SK-N-SH (cell line): ENCODE measurements at regions not wholly inside any gene's neighbourhood (a gene's known extent, or its start where the extent isn't known, plus 50 kb on each side); places are given as distances from the start of the nearest gene placed in this dataset.

Experiments
- CTCF ChIA-PET: fragments of 300-600, 350-600 bp; formaldehyde crosslinking; extraction: SDS; loops from one replicate; lab custom pipeline; 2021; lab: Yijun Ruan, JAX
- POLR2A ChIA-PET: fragments of 350-600 bp; sonication (Branson Sonifier 250); formaldehyde crosslinking; extraction: SDS; loops from one replicate; lab custom pipeline; 2020; ENCODE audit warnings: antibody characterized with exemption, inconsistent platforms; lab: Yijun Ruan, JAX
- DNase-seq: peaks from one replicate; pipeline ENCODE4 v3.0.0; 2012
- H2AFZ ChIP-seq: fragments of 200-600 bp; sonication (generic); 2 replicates; pipeline ENCODE4 v1.8.1; 2016; ENCODE audit warnings: antibody characterized with exemption, mild to moderate bottlenecking, low read depth
- H3F3A ChIP-seq: fragments of 200-600 bp; sonication (generic); replicated peaks from 2 replicates; pipeline ENCODE3; 2016; ENCODE audit warnings: antibody characterized with exemption, mild to moderate bottlenecking; ENCODE audit not compliant: insufficient read depth
- H3K27ac ChIP-seq, 2 experiments: fragments of 200-500 bp in 1 of 2; fragments of 200-600 bp in 1 of 2; sonication (Bioruptor generic) in 1 of 2; sonication (generic), shearing (Covaris generic) in 1 of 2; 2 replicates each; pipeline versions ENCODE4 v1.5.1 to v1.6.1; 2014 to 2016; ENCODE audit warnings: low read depth in 2 of 2, inconsistent platforms in 1 of 2, low read length in 1 of 2, mild to moderate bottlenecking in 1 of 2, mixed read lengths in 1 of 2
- H3K27me3 ChIP-seq: fragments of 200-600 bp; sonication (generic), shearing (Covaris generic); 2 replicates; pipeline ENCODE4 v1.6.1; 2016; ENCODE audit warnings: mixed run types; ENCODE audit not compliant: insufficient read depth
- H3K36me3 ChIP-seq, 2 experiments: fragments of 200-500 bp in 1 of 2; fragments of 200-600 bp in 1 of 2; sonication (Bioruptor generic) in 1 of 2; sonication (generic) in 1 of 2; replicated peaks in 1 of 2; 2 replicates each; pipeline versions ENCODE3 to v1.5.1; 2014 to 2016; ENCODE audit warnings: low read length in 1 of 2, mild to moderate bottlenecking in 1 of 2; ENCODE audit not compliant: insufficient read depth in 2 of 2, control insufficient read depth in 1 of 2
- H3K4me1 ChIP-seq, 2 experiments: fragments of 200-500 bp in 1 of 2; fragments of 200-600 bp in 1 of 2; sonication (Bioruptor generic) in 1 of 2; sonication (generic), shearing (Covaris generic) in 1 of 2; 2 replicates each; pipeline versions ENCODE4 v1.5.1 to v1.6.1; 2014 to 2016; ENCODE audit warnings: low read depth in 1 of 2, low read length in 1 of 2, mixed run types in 1 of 2; ENCODE audit not compliant: insufficient read depth in 2 of 2, control insufficient read depth in 1 of 2
- H3K4me2 ChIP-seq: fragments of 200-600 bp; sonication (generic), shearing (Covaris generic); 2 replicates; pipeline ENCODE4 v1.6.1; 2017; ENCODE audit warnings: mixed run types
- H3K4me3 ChIP-seq, 2 experiments: fragments of 200-500 bp in 1 of 2; fragments of 200-600 bp in 1 of 2; sonication (Bioruptor generic) in 1 of 2; sonication (generic), shearing (Covaris generic) in 1 of 2; 2 replicates each; pipeline versions ENCODE4 v1.5.1 to v1.8.1; 2014 to 2016; ENCODE audit warnings: low read depth in 2 of 2, inconsistent platforms in 1 of 2, low read length in 1 of 2, mild to moderate bottlenecking in 1 of 2, mixed read lengths in 1 of 2, moderate library complexity in 1 of 2
- H3K79me2 ChIP-seq: fragments of 200-600 bp; sonication (generic); 2 replicates; pipeline ENCODE4 v1.8.1; 2017; ENCODE audit warnings: mild to moderate bottlenecking; ENCODE audit not compliant: insufficient read depth
- H3K9ac ChIP-seq: fragments of 200-600 bp; sonication (generic); 2 replicates; pipeline ENCODE4 v1.6.1; 2017; ENCODE audit warnings: mixed run types
- H3K9me2 ChIP-seq: fragments of 200-600 bp; sonication (generic); 2 replicates; pipeline ENCODE4 v1.6.1; 2017; ENCODE audit warnings: mixed run types
- H3K9me3 ChIP-seq: fragments of 200-600 bp; sonication (generic); 2 replicates; pipeline ENCODE4 v1.6.1; 2017; ENCODE audit warnings: mixed run types, mild to moderate bottlenecking, moderate library complexity
- H4K20me1 ChIP-seq: fragments of 200-600 bp; sonication (generic); 2 replicates; pipeline ENCODE4 v1.6.1; 2017; ENCODE audit warnings: mild to moderate bottlenecking, mixed run types; ENCODE audit not compliant: insufficient read depth
- CHD2 ChIP-seq: fragments of 150-350 bp; IDR thresholded peaks from 2 replicates; pipeline ENCODE4 v1.6.1; 2018; ENCODE audit warnings: low read length; ENCODE audit not compliant: partially characterized antibody
- EZH2phosphoT487 ChIP-seq: fragments of 200-600 bp; sonication (generic); IDR thresholded peaks from 2 replicates; pipeline ENCODE4 v1.6.1; 2017; ENCODE audit warnings: low read depth, mixed run types, mild to moderate bottlenecking, antibody characterized with exemption, moderate library complexity, borderline replicate concordance
- FOSL2 ChIP-seq: IDR thresholded peaks from 2 replicates; pipeline ENCODE4 v1.4.0; 2012; ENCODE audit warnings: low read depth, mild to moderate bottlenecking, moderate library complexity, borderline replicate concordance
- FOXM1 ChIP-seq: IDR thresholded peaks from 2 replicates; pipeline ENCODE4 v1.4.0; 2012; ENCODE audit warnings: low read depth, mild to moderate bottlenecking
- GATA2 ChIP-seq: sonication (generic); formaldehyde crosslinking; IDR thresholded peaks from 2 replicates; pipeline ENCODE4 v1.5.0; 2020; ENCODE audit warnings: mild to moderate bottlenecking, missing genetic modification reagents
- MEF2A ChIP-seq: IDR thresholded peaks from 2 replicates; pipeline ENCODE4 v1.4.0; 2012; ENCODE audit warnings: low read depth, borderline replicate concordance
- NRF1 ChIP-seq: IDR thresholded peaks from 2 replicates; pipeline ENCODE4 v1.6.1; 2012; ENCODE audit warnings: low read depth, mild to moderate bottlenecking, low read length
- POLR2AphosphoS5 ChIP-seq: IDR thresholded peaks from 2 replicates; pipeline ENCODE4 v1.6.1; 2012; ENCODE audit warnings: low read depth, low read length
- RCOR1 ChIP-seq: fragments of 150-350 bp; IDR thresholded peaks from 2 replicates; pipeline ENCODE4 v1.6.1; 2017; ENCODE audit warnings: antibody characterized with exemption, low read length
- RFX5 ChIP-seq: IDR thresholded peaks from 2 replicates; pipeline ENCODE4 v1.6.1; 2012; ENCODE audit warnings: mild to moderate bottlenecking, improper control_type of control experiment, low read length
- RXRA ChIP-seq: IDR thresholded peaks from 2 replicates; pipeline ENCODE4 v1.4.0; 2012; ENCODE audit warnings: low read depth, mild to moderate bottlenecking, borderline replicate concordance
- SMC3 ChIP-seq: IDR thresholded peaks from 2 replicates; pipeline ENCODE4 v1.6.1; 2012; ENCODE audit warnings: low read depth, low read length, improper control_type of control experiment
- TAF1 ChIP-seq: IDR thresholded peaks from 2 replicates; pipeline ENCODE4 v1.6.1; 2012; ENCODE audit warnings: low read depth, mild to moderate bottlenecking, low read length, moderate library complexity, borderline replicate concordance
- TEAD4 ChIP-seq: IDR thresholded peaks from 2 replicates; pipeline ENCODE4 v1.4.0; 2012; ENCODE audit warnings: mild to moderate bottlenecking, borderline replicate concordance; ENCODE audit not compliant: insufficient read depth
- WGBS: methylation state at CpG from one replicate; pipeline ENCODE4 v1.1.6; 2017; ENCODE audit warnings: low lambda C conversion rate; 5-methylcytosine and 5-hydroxymethylcytosine counted together
- TF ChIP-seq, protein P1 (sequence below): fragments of 150-350 bp; IDR thresholded peaks from 2 replicates; pipeline ENCODE4 v1.6.1; 2016; ENCODE audit warnings: mild to moderate bottlenecking, low read depth, low read length
- TF ChIP-seq, protein P2 (sequence below): fragments of 150-350 bp; IDR thresholded peaks from 2 replicates; pipeline ENCODE4 v1.6.1; 2017; ENCODE audit warnings: antibody characterized with exemption, low read length, low read depth, borderline replicate concordance
- TF ChIP-seq, protein P3 (sequence below): IDR thresholded peaks from 2 replicates; pipeline ENCODE4; 2012
- TF ChIP-seq, protein P4 (sequence below): IDR thresholded peaks from 2 replicates; pipeline ENCODE4 v1.4.0; 2012; ENCODE audit warnings: low read depth
- TF ChIP-seq, protein P5 (sequence below): fragments of 200-600 bp; sonication (generic); IDR thresholded peaks from 2 replicates; pipeline ENCODE4 v1.6.1; 2017; ENCODE audit warnings: antibody characterized with exemption, mild to moderate bottlenecking, moderate library complexity

DNA sequence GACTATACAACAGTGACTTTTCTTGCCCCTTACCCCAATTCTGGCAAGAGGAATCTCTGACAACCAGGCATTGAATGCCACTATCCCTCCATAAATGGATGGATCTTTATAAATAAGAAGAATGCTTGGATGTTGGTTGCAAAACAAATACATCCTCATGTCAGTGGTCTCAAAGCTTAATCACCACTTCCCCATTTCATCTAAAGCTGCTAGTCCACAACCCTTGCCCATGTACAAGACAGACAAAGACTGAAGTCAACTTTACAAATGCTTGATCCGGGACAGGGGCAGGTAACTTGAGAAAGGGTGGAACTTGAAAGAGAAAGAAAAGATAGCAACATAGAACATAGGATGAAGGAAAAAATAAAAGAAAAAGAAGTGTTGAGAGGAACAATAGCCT is 540.5 kb upstream of the NOX3 start (continued):
- TF ChIP-seq POLR2AphosphoS5, result no peak
- no peak for TF ChIP-seq MEF2A
- no peak for TF ChIP-seq GATA2
- no peak for TF ChIP-seq TAF1
- TF ChIP-seq CHD2, result no peak

DNA sequence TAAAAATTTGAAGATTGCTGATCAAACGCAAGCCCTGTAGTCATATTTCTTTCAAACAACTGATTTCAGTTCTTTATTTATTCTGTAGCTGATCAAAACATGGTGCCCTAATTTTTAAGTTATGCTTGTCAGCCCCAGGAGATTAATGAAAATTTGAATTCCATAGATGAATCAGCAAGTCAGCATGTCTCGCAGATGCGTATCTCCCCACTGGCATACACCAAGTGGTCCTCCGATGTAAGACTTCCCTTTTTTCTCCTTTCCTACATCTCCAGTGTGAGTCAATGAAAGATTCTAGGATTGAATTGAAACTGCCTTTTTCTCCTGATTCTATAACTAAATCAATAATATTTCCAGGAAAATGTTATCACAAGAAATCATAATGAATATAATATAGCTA is 539.6 kb upstream of the NOX3 start:
- H3K36me3 ChIP-seq, result no peaks in the 10 kb centered on the region
- WGBS, result 94% methylated on average over 4 of the region's 4 CpGs
- TF ChIP-seq TEAD4 (no peak), SMC3 (no peak), RFX5 (no peak), MEF2A (no peak), FOXM1 (no peak), RXRA (no peak), RCOR1 (no peak), FOSL2 (no peak), NRF1 (no peak), TAF1 (no peak), EZH2phosphoT487 (no peak)
- TF ChIP-seq, protein P1, sequence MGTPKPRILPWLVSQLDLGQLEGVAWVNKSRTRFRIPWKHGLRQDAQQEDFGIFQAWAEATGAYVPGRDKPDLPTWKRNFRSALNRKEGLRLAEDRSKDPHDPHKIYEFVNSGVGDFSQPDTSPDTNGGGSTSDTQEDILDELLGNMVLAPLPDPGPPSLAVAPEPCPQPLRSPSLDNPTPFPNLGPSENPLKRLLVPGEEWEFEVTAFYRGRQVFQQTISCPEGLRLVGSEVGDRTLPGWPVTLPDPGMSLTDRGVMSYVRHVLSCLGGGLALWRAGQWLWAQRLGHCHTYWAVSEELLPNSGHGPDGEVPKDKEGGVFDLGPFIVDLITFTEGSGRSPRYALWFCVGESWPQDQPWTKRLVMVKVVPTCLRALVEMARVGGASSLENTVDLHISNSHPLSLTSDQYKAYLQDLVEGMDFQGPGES, result no peak
- TF ChIP-seq, protein P2, sequence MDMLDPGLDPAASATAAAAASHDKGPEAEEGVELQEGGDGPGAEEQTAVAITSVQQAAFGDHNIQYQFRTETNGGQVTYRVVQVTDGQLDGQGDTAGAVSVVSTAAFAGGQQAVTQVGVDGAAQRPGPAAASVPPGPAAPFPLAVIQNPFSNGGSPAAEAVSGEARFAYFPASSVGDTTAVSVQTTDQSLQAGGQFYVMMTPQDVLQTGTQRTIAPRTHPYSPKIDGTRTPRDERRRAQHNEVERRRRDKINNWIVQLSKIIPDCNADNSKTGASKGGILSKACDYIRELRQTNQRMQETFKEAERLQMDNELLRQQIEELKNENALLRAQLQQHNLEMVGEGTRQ, result no peak
- TF ChIP-seq, protein P3, sequence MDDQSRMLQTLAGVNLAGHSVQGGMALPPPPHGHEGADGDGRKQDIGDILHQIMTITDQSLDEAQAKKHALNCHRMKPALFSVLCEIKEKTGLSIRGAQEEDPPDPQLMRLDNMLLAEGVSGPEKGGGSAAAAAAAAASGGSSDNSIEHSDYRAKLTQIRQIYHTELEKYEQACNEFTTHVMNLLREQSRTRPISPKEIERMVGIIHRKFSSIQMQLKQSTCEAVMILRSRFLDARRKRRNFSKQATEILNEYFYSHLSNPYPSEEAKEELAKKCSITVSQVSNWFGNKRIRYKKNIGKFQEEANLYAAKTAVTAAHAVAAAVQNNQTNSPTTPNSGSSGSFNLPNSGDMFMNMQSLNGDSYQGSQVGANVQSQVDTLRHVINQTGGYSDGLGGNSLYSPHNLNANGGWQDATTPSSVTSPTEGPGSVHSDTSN, result no peak
- TF ChIP-seq, protein P4, sequence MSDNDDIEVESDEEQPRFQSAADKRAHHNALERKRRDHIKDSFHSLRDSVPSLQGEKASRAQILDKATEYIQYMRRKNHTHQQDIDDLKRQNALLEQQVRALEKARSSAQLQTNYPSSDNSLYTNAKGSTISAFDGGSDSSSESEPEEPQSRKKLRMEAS, result no peak
- TF ChIP-seq, protein P5, sequence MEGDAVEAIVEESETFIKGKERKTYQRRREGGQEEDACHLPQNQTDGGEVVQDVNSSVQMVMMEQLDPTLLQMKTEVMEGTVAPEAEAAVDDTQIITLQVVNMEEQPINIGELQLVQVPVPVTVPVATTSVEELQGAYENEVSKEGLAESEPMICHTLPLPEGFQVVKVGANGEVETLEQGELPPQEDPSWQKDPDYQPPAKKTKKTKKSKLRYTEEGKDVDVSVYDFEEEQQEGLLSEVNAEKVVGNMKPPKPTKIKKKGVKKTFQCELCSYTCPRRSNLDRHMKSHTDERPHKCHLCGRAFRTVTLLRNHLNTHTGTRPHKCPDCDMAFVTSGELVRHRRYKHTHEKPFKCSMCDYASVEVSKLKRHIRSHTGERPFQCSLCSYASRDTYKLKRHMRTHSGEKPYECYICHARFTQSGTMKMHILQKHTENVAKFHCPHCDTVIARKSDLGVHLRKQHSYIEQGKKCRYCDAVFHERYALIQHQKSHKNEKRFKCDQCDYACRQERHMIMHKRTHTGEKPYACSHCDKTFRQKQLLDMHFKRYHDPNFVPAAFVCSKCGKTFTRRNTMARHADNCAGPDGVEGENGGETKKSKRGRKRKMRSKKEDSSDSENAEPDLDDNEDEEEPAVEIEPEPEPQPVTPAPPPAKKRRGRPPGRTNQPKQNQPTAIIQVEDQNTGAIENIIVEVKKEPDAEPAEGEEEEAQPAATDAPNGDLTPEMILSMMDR, result no peak

More for the DNA sequence above, 539.6 kb upstream of the NOX3 start:
- DNase-seq, result no peak
- H3K9ac ChIP-seq, result no peak overlapping the region
- H3K9me2 ChIP-seq, result no peaks in the 10 kb centered on the region
- H3K4me3 ChIP-seq, result no peak overlapping the region
- H3K4me1 ChIP-seq, result no peaks in the 10 kb centered on the region; a peak in 1 of 4 replicates
- H3K27ac ChIP-seq, result no peak overlapping the region
- no peaks in the 10 kb centered on the region for H4K20me1 ChIP-seq
- no peaks in the 10 kb centered on the region for H3K27me3 ChIP-seq
- H3F3A ChIP-seq, result no peaks in the 10 kb centered on the region
- CTCF ChIA-PET, result no interaction called here
- H3K4me2 ChIP-seq, result no peak overlapping the region
- no peak overlapping the region for H2AFZ ChIP-seq
- H3K79me2 ChIP-seq, result no peaks in the 10 kb centered on the region
- POLR2A ChIA-PET, result no interaction called here
- H3K9me3 ChIP-seq, result no peaks in the 10 kb centered on the region
